ENCODE measurements at regions not wholly inside any gene's neighbourhood (a gene's known extent, or its start where the extent isn't known, plus 50 kb on each side); places are given as distances from the start of the nearest gene placed in this dataset.

DNA sequence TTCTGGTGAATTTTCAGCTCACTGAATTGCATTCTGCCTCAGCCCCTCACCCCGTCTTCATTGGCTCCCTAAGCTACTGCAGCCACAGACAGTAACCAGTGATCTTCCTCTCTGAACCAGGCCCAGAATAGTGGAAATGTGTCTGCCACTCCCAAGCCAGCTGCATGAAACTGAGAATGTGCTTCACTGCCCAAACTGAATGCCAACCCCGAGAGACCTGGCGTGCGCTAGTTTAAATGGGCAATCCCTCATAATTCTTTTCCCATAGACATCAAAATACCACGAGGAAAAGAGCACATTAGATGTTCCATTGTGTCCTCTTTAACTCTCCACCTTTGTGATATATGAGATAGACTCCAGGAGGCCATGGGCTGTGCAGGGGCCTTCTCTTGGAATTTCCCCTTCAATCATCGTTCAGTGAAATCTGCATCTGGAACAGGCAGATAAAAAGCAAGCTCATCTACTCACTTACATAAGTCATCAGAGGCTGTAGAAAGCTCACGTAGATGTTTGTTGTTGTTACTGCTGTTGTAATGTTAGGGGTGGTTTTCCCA is 320.2 kb downstream of the NFIB start:
- no peak overlapping the region for H3K4me3 ChIP-seq (ENCODE audit: control insufficient read depth in 2 of 3, extremely low read depth in 1 of 3, insufficient read depth in 2 of 3, low read depth in 1 of 3, low read length in 3 of 3)
- no peaks in the 10 kb centered on the region for H3K4me1 ChIP-seq (ENCODE audit: control insufficient read depth, extremely low read depth, insufficient read depth, low read length)
- no peak overlapping the region for H3K9ac ChIP-seq (ENCODE audit: control insufficient read depth, extremely low read depth, insufficient read depth, low read length)
- no peak overlapping the region for H3K27ac ChIP-seq (ENCODE audit: control insufficient read depth, insufficient read depth, low read length)
- DNase-seq (ENCODE audit: low read depth, low spot score) (no peak), FAIRE-seq (no peak)
- no peaks in the 10 kb centered on the region for H3K9me3 ChIP-seq (ENCODE audit: control insufficient read depth, low read depth, low read length)
- no peak overlapping the region for H3K4me2 ChIP-seq (ENCODE audit: control insufficient read depth, extremely low read depth, insufficient read depth, low read depth, low read length)
- no peaks in the 10 kb centered on the region for H4K20me1 ChIP-seq (ENCODE audit: control insufficient read depth, extremely low read depth, insufficient read depth, low read length)
- no peaks in the 10 kb centered on the region for H3K27me3 ChIP-seq (ENCODE audit: control insufficient read depth, extremely low read depth, insufficient read depth, low read length)
- H3K9me1 ChIP-seq (ENCODE audit: control insufficient read depth, extremely low read depth, insufficient read depth, low read length): no peaks in the 10 kb centered on the region
- no peak overlapping the region for H2AFZ ChIP-seq (ENCODE audit: control insufficient read depth, low read length)
- no peaks in the 10 kb centered on the region for H3K79me2 ChIP-seq (ENCODE audit: control insufficient read depth, insufficient read depth, low read length)
- no peaks in the 10 kb centered on the region for H3K36me3 ChIP-seq (ENCODE audit: control insufficient read depth in 2 of 2, extremely low read depth in 1 of 2, insufficient read depth in 2 of 2, low read length in 2 of 2)
- no peak for TF ChIP-seq EZH2 (IDR thresholded peaks at IDR 0.05; ENCODE audit: low read length)
- TF ChIP-seq CTCF (optimal IDR thresholded peaks at IDR 0.05 in 1 of 3, IDR thresholded peaks at IDR 0.05 in 1 of 3, conservative IDR thresholded peaks at IDR 0.05 in 1 of 3; ENCODE audit: extremely low read depth in 1 of 3, insufficient read depth in 2 of 3, low read length in 3 of 3): no peak
- dilution Hi-C loops (cut with MboI; ENCODE audit: extremely low pct_ligation_motif_present, low sequenced_read_pairs): no loop called here

DNA sequence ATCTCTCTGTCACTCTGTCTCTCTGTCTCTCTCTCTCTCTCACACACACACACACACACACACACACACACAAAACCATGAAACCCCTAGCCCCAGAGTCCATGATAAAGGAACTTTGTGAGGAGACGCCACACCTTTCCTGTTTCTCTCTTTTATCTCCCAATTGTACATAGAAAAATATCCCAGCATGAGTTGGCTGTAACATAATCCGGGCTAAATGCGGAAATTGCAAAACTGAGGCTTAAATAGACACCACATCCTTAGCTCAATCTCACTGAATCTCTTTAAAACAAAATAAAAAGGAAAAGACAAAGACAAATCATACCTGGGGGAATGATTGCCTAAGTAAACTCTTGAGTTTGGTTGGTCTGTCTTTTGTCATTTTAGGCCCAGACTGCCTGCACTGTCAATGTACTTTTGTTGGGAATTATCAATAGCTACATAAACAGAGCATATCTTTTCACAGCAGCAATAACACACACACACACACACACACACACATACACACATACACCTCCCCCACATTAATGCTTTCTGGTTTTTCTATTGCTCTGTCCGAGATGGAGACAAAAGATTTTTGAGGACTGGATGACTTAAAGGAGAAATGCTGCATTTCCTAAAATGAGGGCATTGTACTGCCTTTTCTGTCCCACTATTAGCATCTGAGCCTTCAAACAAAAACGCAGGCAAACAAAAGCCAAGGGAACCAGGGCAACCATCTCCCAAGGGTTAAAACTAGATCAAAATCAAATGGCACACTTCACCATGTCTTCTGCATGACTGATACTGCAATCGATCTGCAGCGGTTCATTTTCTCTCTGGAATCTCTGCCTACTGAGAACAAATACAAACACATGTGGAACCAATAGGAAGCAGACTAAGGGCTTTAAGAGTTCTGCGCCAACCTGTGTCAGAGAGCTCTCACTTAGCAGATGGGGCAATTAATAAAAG is 321.5 kb downstream of the NFIB start:
- no peaks in the 10 kb centered on the region for H3K9me1 ChIP-seq (ENCODE audit: control insufficient read depth, extremely low read depth, insufficient read depth, low read length)
- no peak overlapping the region for H3K27ac ChIP-seq (ENCODE audit: control insufficient read depth, insufficient read depth, low read length)
- H3K4me1 ChIP-seq (ENCODE audit: control insufficient read depth, extremely low read depth, insufficient read depth, low read length): no peaks in the 10 kb centered on the region
- H3K4me3 ChIP-seq (ENCODE audit: control insufficient read depth in 2 of 3, extremely low read depth in 1 of 3, insufficient read depth in 2 of 3, low read depth in 1 of 3, low read length in 3 of 3): no peak overlapping the region
- H2AFZ ChIP-seq (ENCODE audit: control insufficient read depth, low read length): no peak overlapping the region
- no peak for FAIRE-seq
- H3K9ac ChIP-seq (ENCODE audit: control insufficient read depth, extremely low read depth, insufficient read depth, low read length): no peak overlapping the region
- no peak for TF ChIP-seq EZH2 (IDR thresholded peaks at IDR 0.05; ENCODE audit: low read length)
- no peak for TF ChIP-seq CTCF (optimal IDR thresholded peaks at IDR 0.05 in 1 of 3, IDR thresholded peaks at IDR 0.05 in 1 of 3, conservative IDR thresholded peaks at IDR 0.05 in 1 of 3; ENCODE audit: extremely low read depth in 1 of 3, insufficient read depth in 2 of 3, low read length in 3 of 3)
- H3K36me3 ChIP-seq (ENCODE audit: control insufficient read depth in 2 of 2, extremely low read depth in 1 of 2, insufficient read depth in 2 of 2, low read length in 2 of 2): no peaks in the 10 kb centered on the region
- H3K4me2 ChIP-seq (ENCODE audit: control insufficient read depth, extremely low read depth, insufficient read depth, low read depth, low read length): no peak overlapping the region
- no peaks in the 10 kb centered on the region for H4K20me1 ChIP-seq (ENCODE audit: control insufficient read depth, extremely low read depth, insufficient read depth, low read length)
- H3K27me3 ChIP-seq (ENCODE audit: control insufficient read depth, extremely low read depth, insufficient read depth, low read length): no peaks in the 10 kb centered on the region
- no peaks in the 10 kb centered on the region for H3K9me3 ChIP-seq (ENCODE audit: control insufficient read depth, low read depth, low read length)
- H3K79me2 ChIP-seq (ENCODE audit: control insufficient read depth, insufficient read depth, low read length): no peaks in the 10 kb centered on the region
- dilution Hi-C loops (cut with MboI; ENCODE audit: extremely low pct_ligation_motif_present, low sequenced_read_pairs): no loop called here
- DNase-seq (ENCODE audit: low read depth, low spot score): no peak

Measured in keratinocyte (primary cell).